ENCODE measurements at regions not wholly inside any gene's neighbourhood (a gene's known extent, or its start where the extent isn't known, plus 50 kb on each side); places are given as distances from the start of the nearest gene placed in this dataset.

DNA sequence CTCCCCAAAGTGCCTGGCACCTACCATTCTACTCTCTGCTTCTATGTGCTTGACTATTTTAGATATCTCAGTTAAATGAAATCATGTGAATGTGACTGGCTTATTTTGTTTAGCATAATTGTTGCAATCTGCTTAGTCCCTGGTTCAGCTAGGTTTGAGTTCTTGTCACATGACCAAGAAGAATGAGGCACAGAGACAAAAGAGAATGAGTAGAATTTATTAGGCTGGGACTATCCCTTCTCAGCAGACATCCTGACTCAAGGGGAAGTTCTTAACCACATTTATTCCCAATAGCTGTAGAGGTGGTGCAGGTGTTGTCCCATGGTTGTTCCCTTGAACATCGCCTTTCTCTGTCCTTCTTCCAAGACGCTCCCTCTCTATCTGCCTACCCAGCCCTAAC is 1485.7 kb downstream of the KCNT2 start:
- no peak for DNase-seq (ENCODE audit: low read depth in 2 of 3, low spot score in 2 of 3)

DNA sequence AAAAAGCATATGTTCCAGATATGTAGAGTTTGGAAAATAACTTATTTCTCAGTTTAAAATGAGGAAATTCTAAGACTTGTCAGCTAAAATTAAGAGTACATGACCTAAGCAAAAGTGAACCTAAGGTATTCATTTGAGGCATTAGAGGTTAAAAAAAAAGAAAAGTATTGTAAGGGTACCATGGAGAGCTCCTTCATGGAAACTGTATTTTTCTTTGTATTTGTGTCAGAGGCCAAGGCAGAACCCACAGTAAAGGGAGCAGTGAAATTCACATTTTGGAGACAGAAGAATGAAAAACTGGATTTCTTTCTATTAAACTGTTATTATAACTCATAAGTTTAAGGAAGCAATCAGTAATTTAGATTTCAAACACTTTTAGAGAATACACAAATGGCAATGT is 1494.8 kb downstream of the KCNT2 start:
- no peak for DNase-seq (ENCODE audit: low read depth in 2 of 3, low spot score in 2 of 3)

DNA sequence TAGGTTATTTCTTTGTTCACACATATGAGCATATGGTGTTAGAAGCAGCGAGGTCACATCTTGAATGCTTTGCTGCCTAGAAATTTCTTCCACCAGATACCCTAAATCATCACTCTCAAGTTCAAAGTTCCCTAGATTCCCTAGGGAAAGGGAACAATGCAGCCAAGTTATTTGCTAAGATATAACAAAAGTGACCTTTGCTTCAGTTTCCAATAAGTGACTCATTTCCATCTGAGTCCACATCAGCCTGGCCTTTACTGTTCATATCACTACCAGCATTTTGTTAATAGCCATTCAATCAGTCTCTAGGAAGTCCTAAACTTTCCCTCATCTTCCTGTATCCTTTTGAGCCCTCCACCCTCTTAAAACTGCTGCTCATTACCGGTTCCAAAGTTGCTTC is 1502.5 kb downstream of the KCNT2 start:
- no peak for DNase-seq (ENCODE audit: low read depth in 2 of 3, low spot score in 2 of 3)

DNA sequence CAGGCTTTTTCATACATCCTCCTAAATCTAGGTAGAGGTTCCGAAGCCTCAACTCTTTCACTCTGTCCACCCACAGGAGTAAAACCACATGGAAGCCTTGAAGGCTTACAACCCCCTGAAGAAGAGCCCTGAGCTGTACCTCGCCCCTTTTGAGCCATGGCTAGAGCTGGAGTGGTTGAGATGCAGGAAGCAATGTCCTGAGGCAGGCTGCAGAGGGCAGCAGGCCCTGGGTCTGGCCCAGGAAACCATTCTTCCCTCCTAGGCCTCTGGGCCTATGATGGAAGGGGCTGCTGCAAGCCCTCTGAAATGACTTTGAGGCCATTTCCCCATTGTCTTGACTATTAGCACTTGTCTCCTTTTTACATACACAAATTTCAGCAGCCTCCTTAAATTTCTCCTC is 1503.0 kb downstream of the KCNT2 start:
- no peak for DNase-seq (ENCODE audit: low read depth in 2 of 3, low spot score in 2 of 3)

DNA sequence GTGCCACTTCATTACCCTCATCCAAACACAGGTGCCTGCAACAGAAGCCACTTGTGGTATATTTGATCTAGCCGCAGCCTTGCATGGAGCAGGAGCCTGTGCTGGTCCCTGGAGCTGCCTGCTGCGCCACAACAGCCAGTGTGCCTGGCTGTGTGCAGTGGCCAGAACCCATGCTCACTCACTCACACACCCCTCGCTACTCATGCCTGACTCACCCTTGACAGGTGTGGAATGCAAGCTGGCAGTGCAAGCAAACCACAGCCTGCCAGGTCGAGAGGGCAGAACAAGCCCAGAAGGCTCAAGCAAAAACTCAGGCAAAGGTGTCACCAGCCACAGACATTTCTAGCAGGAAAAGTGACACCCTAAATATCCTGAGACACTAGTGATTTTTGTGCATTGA is 1510.9 kb downstream of the KCNT2 start:
- no peak for DNase-seq (ENCODE audit: low read depth in 2 of 3, low spot score in 2 of 3)

DNA sequence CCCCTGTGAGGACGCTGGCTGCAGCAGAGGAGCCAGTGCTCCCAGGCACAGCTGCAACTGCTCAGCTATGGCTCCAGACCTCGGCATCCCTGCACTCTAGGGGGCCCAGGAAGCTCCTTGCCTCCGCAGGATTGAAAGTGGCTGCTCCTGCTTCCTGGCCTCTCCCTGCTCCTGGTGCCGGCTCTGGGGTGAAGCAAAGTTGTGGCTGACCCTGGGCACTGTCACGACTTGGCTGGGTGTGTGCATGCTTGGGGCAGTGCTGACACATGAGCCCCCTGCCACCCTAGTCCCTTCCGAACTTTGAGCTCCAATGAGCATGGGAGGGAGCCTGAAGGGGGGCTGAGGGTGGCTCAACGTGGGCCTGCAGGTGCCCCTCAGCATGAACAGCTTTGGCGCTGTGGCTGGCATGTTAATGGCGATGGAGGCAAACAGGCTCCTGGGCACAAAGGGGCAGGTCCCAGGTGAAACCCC is 1512.2 kb downstream of the KCNT2 start:
- DNase-seq (ENCODE audit: low read depth in 2 of 3, low spot score in 2 of 3), result no peak

DNA sequence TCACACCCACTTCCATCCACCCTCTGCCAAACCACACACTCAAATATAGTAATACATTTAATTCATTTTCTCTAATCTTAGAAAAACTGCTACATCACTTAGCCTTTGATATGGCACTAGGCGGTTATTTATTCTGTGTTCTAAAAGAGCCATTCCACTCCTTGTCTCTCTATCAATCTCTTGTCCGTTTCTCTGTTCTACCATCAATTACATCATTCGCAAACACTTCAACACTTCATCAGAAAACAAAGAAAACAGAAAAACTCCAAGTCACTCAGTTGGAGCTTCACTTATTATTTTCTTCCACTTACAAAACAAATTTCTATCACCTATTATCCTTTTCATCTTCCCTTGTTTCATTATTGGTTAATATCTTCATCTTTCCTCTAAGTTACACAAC is 1523.0 kb downstream of the KCNT2 start:
- no peak for DNase-seq (ENCODE audit: low read depth in 2 of 3, low spot score in 2 of 3)

DNA sequence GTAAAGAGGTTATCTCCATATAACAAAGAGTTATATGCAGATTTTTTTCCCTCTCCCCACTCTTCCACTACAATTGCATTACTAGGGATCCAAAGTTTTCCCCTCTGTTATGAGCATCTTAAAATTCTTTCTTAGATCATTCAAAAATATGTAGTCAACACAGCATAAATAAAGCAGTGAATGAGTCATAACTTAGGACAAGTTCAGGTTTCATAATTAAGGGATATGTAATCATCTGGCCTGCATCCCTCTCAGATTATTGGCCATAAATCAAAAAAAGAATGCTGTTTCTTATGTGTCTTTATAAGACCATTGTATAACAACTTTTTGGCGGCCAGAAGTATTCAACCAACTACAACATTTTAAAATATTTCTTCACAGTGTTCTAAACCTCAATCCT is 1526.1 kb downstream of the KCNT2 start:
- DNase-seq (ENCODE audit: low read depth in 2 of 3, low spot score in 2 of 3), result no peak

DNA sequence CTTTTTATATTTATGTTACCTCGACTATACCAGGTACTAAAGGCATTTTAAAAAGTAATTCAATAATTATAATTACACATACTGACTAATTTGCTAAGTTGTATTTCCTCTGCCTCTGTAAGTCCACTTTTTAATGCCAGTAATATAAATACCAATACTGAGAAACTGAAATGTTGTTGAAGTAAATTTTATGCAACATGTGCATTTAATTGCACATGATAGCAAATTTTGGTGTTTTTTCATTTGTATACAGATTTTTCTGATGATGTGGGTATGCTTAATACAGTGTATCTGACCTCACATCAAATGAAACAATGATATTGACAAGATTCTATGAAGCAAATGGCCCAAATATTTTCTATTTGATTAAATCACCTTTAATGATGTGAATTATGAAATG is 1531.6 kb downstream of the KCNT2 start:
- DNase-seq (ENCODE audit: low read depth in 2 of 3, low spot score in 2 of 3), result no peak

DNA sequence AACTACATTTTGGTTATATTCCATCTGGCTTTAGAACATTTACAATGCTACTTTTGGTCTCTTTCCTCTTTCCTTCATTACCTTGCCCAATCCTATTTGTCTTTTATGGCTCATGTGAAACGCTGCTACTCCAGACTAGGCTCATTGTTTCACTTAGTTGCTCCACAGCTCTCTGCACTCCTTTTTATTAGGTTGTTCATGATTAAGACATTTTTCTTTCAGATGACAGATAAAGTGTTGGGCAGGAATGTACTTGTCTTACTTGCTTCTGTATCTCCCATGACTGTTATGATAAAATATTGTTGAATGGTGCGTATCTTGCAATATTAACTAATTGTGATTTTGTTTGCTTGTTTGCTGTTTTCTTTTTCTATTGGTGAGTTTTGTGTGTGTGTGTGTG is 1532.3 kb downstream of the KCNT2 start:
- DNase-seq (ENCODE audit: low read depth in 2 of 3, low spot score in 2 of 3), result no peak

DNA sequence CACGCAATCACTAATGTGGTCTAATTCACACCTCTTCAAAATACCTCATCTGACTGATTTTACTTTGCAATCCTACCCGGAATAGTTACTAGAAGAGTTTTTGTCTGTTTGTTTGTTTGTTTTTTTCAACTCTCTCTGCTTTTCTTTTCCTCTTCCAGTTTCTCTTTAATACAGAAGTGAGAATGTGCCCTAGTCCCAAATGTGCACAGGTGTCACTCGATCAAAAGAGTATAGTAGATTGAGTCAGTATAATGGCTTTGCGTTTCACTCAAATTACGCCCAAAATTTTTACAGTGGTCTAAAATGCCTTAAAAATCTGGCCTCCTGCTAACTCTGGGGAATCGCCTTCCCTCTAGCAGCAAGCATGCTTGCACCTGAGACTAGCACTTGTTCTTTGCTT is 1536.8 kb downstream of the KCNT2 start:
- DNase-seq (ENCODE audit: low read depth in 2 of 3, low spot score in 2 of 3), result no peak

DNA sequence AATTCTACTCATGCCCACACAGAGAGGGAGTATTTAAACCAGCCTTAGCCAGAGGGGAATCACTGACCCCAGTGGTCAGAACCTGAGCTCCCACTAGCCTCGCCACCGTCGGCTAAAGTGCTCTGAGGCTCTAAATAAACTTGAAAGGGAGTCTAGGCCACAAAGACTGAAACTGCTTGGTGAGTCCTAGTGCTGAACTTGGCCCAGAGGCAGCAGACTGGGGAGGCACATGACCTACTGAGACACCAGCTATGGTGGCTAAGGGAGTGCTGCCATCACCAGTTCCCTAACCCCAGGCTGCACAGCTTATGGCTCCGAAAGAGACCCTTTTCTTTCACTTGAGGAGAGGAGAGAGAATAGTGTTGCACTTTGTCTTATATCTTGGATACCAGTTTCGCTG is 1542.8 kb downstream of the KCNT2 start:
- DNase-seq (ENCODE audit: low read depth in 2 of 3, low spot score in 2 of 3), result no peak

DNA sequence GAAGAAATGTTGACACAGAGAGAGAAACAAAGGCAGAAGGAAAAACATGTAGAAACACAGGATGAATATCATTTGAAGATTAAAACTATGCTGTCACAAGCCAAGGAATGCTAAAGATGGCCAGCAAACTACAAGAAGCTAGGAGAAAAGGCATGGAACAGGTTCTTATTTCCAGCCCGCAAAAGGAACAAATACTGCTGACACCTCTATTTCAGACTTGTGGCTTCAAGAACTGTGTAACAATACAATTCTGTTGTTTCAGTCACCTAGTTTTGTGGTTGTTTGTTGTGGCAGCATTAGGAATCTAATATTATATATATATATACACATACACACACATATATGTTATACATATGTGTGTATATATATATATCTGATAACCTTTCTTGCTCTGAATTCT is 1543.9 kb downstream of the KCNT2 start:
- no peak for DNase-seq (ENCODE audit: low read depth in 2 of 3, low spot score in 2 of 3)

DNA sequence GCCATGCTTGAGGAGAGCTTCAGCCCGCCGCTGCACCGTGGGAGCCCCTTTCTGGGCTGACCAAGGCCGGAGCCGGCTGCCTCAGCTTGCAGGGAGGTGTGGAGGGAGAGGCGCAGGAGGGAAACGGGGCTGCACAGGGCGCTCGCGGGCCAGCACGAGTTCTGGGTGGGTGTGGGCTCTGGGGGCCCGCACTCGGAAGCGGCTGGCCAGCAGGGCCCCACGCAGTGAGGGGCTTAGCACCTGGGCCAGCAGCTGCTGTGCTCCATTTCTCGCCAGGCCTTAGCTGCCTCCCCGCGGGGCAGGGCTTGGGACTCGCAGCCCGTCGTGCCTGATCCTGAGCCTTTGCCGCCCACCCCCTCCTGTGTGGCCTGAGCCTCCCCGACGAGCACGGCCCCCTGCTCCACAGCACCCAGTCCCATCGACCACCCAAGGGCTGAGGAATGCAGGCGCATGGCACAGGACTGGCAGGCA is 1554.0 kb downstream of the KCNT2 start:
- DNase-seq (ENCODE audit: low read depth in 2 of 3, low spot score in 2 of 3), result no peak

DNA sequence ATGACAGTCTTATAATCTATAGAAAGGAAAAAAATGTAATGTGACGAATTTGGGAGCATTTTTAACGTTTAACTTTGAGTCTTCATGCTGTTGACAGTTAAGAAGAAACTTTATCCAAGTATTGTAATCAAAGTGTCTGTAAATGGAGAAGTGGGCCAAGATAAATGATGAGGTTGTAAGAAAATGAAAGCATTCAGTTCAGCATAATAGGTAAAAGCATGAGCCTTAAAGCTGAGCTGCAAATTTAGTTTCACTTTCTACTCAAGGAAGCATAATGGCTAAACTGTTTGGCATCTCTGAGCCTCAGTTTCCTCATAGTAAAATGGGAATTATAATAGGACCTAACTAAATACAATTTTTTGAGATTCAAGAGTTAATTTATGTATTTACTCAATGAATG is 1554.8 kb downstream of the KCNT2 start:
- no peak for DNase-seq (ENCODE audit: low read depth in 2 of 3, low spot score in 2 of 3)

DNA sequence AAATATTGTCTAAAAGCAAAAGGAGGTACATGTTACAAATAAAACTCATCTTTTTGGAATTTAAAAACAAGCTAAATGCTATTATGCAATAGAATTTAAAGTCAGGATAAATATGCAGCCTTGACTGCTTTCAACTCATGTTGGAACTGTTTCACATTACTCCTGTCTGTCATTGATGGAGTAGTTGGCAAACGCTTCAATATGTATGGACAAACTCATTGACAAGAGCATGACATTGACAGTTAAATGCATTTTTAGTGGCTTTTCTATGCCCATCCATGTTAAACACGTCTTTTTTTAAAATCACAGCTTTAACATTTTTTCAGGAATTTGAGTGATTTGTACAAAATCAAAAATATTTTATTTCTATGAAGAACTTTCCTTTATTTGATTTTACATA is 1560.5 kb downstream of the KCNT2 start:
- DNase-seq (ENCODE audit: low read depth in 2 of 3, low spot score in 2 of 3), result no peak

DNA sequence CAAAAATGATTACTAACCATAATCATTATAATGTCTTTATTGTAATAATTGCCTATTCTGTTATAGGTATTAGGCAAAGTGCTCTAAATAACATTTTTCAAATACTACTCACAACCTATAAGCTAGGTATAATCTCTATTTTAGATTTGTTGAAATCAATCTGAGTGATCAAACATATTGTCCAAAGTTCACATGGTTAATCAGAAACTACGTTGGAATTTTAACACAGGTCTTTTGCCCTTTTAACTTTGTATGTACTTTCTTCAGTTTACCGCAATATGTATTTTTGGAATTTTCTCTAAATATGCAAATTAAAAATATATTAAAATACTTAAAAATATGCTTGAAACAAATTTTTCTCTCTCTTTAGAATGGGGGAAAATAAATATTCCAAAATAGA is 1563.2 kb downstream of the KCNT2 start:
- DNase-seq (ENCODE audit: low read depth in 2 of 3, low spot score in 2 of 3), result no peak

DNA sequence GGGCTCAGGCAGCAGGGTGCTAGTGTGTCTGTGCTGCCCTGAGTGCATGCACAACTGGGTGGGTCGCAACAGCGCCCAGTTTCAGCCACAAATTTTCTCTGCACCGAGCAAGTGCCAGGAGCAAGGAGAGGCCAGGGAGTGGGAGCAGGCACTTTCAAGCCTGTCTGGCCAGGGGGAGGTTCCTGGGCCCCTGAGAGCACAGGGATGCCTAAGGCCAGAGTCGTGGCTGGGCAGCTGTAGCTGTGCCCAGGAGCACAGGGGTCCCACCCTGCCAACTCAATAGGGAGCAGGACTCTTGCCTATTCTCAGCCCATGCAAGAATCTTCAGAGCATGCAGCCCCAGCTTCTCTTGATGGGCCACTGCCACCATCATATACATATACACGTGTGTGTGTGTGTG is 1577.4 kb downstream of the KCNT2 start:
- no peak for DNase-seq (ENCODE audit: low read depth in 2 of 3, low spot score in 2 of 3)

DNA sequence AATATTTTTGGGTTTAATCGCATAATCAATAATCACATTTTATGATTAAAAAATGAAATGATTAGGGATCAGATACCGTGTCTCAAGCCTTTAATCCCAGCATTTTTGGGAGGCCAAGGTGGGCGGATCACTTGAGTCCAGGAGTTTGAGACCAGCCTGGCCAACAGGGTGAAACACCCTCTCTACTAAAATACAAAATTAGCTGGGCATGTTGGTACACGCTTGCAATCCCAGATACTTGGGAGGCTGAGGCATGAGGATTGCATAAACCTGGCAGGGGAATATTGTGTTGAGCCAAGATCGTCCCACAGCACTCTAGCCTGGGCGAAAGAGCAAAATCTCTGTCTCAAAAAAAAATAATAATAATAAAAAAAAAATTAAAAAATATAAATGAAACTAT is 1581.4 kb downstream of the KCNT2 start:
- no peak for DNase-seq (ENCODE audit: low read depth in 2 of 3, low spot score in 2 of 3)

DNA sequence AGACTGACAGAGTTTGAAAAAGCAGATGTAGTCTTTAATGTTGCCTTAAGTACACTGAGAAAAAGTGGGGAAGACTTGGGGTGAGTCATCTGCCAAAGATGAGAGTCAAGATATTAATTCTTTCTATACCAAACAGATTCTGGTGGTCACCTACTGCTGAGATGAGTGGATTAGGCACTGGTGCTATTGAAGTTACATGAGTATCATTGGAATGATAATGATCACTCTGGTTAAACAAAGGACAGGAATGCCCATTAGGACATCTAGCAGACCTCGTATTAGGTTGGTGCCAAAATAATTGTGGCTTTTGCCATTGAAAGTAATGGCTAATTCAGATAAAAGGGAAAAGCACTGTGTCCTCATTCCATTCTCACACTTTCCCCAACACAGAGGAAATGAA is 1588.9 kb downstream of the KCNT2 start:
- no peak for DNase-seq (ENCODE audit: low read depth in 2 of 3, low spot score in 2 of 3)

DNA sequence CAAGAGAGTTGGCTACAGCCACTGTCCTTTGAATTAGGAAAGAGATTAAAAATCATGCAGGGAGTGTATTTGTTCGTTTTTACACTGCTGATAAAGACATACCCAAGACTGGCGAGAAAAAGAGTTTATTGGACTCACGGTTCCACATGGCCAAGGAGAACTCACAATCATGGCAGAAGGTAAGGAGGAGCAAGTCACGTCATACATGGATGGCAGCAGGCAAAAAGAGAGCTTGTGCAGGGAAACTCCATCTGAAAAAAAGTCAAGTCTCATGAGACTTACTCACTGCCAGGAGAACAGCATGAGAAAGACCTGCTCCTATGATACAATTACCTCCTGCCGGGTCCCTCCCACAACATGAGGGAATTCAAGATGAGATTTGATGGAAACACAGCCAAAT is 1595.2 kb downstream of the KCNT2 start:
- no peak for DNase-seq (ENCODE audit: low read depth in 2 of 3, low spot score in 2 of 3)

DNA sequence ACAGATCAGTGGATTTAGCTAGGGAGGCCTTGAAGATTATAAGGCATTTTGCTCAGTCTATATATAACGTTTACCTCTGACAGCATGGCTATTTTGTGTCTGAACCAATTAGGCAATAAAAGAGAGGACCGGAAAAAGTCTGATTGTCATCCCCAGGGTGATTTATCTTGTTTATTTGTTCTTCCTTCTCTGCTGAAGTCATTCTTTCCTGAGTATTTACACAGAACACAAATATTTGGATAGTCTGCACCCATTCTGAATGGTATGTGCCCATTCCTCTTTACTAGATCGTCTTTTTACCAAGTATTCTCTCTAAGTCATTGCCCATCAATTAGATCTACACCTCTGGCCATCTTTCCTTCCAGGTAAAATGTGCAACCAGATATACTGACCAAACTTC is 1602.9 kb downstream of the KCNT2 start:
- no peak for DNase-seq (ENCODE audit: low read depth in 2 of 3, low spot score in 2 of 3)

DNA sequence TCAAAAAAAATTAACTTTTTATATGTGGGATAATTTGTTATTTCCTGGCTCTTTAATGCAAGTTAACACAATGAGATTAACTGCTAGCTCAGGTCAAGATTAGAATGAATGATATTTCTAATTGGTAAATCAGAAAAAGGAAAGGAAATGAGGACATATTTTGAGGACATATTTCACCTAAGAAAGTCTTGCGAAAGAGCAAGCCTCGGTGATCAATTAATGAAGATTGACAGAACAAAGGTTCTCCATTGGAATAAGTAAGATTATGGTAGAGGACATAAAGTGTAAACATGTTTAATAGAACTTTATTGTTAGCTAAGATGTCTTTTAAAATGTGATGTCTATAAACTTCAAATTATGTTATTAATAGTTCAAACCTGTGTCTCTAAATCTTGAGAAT is 1617.8 kb downstream of the KCNT2 start:
- no peak for DNase-seq (ENCODE audit: low read depth in 2 of 3, low spot score in 2 of 3)

DNA sequence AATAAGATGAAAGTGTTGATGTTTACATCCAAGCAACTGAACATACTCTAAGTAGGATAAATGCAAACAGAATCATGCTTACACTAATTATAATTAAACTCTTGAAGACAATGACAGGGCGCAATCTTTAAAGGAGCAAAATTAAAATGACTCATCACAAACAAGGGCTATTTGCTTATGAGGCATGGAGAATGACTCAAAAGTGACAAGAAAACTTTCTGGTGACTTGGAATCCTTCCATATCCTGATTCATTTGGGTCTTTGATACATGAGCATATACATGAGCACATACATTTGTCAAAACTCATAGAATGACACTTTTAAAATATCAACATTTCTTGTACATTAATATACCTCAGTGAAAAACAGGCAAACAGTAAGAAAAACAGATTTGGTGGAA is 1632.3 kb downstream of the KCNT2 start:
- DNase-seq (ENCODE audit: low read depth in 2 of 3, low spot score in 2 of 3), result no peak

Measured in activated CD8-positive, alpha-beta memory T cell treated with anti-CD3 and anti-CD28 coated beads for 48 hours (primary cell).